Natural killer cell (primary cell): ENCODE measurements at regions not wholly inside any gene's neighbourhood (a gene's known extent, or its start where the extent isn't known, plus 50 kb on each side); places are given as distances from the start of the nearest gene placed in this dataset.
"Not testable (repeated sequence)": the region's sequence is repeated elsewhere in the genome, so short reads cannot be mapped to it uniquely, and the experiment has no call there.

Experiments
- ATAC-seq, 3 donors: fragments of 150-1000 bp in 2 of 3; fragments of 200-7000 bp in 1 of 3; cut with Tn5 transposase; 1 replicate in 1 of 3; 2 replicates in 2 of 3; pipeline ENCODE4 v1.10.0; 2021; ENCODE audit warnings: mild to moderate bottlenecking in 2 of 3, moderate library complexity in 2 of 3
- DNase-seq, 2 donors: peaks; one replicate each; pipeline versions ENCODE4 v3.0.0 to v3.0.0-alpha.2; 2013 to 2021; ENCODE audit warnings: mixed read lengths in 1 of 2
- H3K27ac ChIP-seq: one replicate; pipeline ENCODE4 v1.5.1; 2013; ENCODE audit warnings: mild to moderate bottlenecking, low read length
- H3K27me3 ChIP-seq: one replicate; pipeline ENCODE4 v1.6.1; 2013; ENCODE audit warnings: low read length; ENCODE audit not compliant: control insufficient read depth, insufficient read depth
- H3K36me3 ChIP-seq: one replicate; pipeline ENCODE4 v1.6.1; 2013; ENCODE audit warnings: low read length; ENCODE audit not compliant: control insufficient read depth, insufficient read depth
- H3K4me1 ChIP-seq: one replicate; pipeline ENCODE4 v1.6.1; 2013; ENCODE audit warnings: low read length; ENCODE audit not compliant: control insufficient read depth, insufficient read depth
- H3K4me3 ChIP-seq: one replicate; pipeline ENCODE4 v1.5.1; 2013; ENCODE audit warnings: low read length
- H3K9me3 ChIP-seq: one replicate; pipeline ENCODE4 v1.6.1; 2013; ENCODE audit warnings: low read length; ENCODE audit not compliant: control insufficient read depth, insufficient read depth
- H3K27ac Mint-ChIP-seq, 2 donors: one replicate each; pipeline ENCODE4 v1.8.0; 2022; ENCODE audit warnings: mild to moderate bottlenecking in 2 of 2, mixed read lengths in 2 of 2, moderate library complexity in 1 of 2
- H3K27me3 Mint-ChIP-seq, 2 donors: one replicate each; pipeline ENCODE4 v1.8.0; 2022; ENCODE audit warnings: low read depth in 2 of 2, mixed read lengths in 2 of 2
- H3K36me3 Mint-ChIP-seq: one replicate; pipeline ENCODE4 v1.8.0; 2022; ENCODE audit warnings: mixed read lengths
- H3K4me1 Mint-ChIP-seq, 2 donors: one replicate each; pipeline ENCODE4 v1.8.0; 2022; ENCODE audit warnings: mixed read lengths in 2 of 2
- H3K4me3 Mint-ChIP-seq: one replicate; pipeline ENCODE4 v1.8.0; 2022; ENCODE audit warnings: mild to moderate bottlenecking, moderate library complexity, mixed read lengths
- H3K9me3 Mint-ChIP-seq, 2 donors: one replicate each; pipeline ENCODE4 v1.8.0; 2022; ENCODE audit warnings: mixed read lengths in 2 of 2
- CTCF ChIP-seq: fragments of 200-600 bp; IDR thresholded peaks from one replicate; pipeline ENCODE4 v1.8.0; 2022; ENCODE audit warnings: antibody characterized with exemption
- WGBS: methylation state at CpG from one replicate; pipeline ENCODE4 v1.1.7; 2013; ENCODE audit warnings: missing lambda C conversion rate; ENCODE audit not compliant: insufficient coverage; 5-methylcytosine and 5-hydroxymethylcytosine counted together
- intact Hi-C: fragments of 100-400 bp; cut with micrococcal nuclease; formaldehyde crosslinking; loops from one replicate; pipeline ENCODE4 v1.14.2; 2022

GRCh38 chr1:65640046-65640445, 152.6 kb upstream of the PDE4B start:
- Mint-ChIP-seq H3K4me1 (no peaks in the 10 kb centered on the region), H3K9me3 (peaks cover 2 to 8% of the 10 kb centered on the region in 2 donors), H3K36me3 (no peaks in the 10 kb centered on the region), H3K4me3 (no peak overlapping the region), H3K27ac (no peak overlapping the region), H3K27me3 (peaks cover 0 to 7% of the 10 kb centered on the region in 2 donors)
- Histone ChIP-seq H3K36me3 (no peaks in the 10 kb centered on the region), H3K27ac (no peak overlapping the region), H3K27me3 (no peaks in the 10 kb centered on the region), H3K4me1 (no peaks in the 10 kb centered on the region), H3K4me3 (no peak overlapping the region), H3K9me3 (no peaks in the 10 kb centered on the region)
- no peak for DNase-seq
- TF ChIP-seq CTCF, result no peak
- WGBS, result 100% methylated on average over 1 of the region's 1 CpG
- intact Hi-C loops, result no loop called here
- ATAC-seq, result no peak

- H3K36me3 Mint-ChIP-seq, DNase-seq, intact Hi-C loops, ATAC-seq, H3K36me3 ChIP-seq, H3K4me3 Mint-ChIP-seq, H3K9me3 ChIP-seq, H3K4me1 ChIP-seq, H3K4me3 ChIP-seq, H3K4me1 Mint-ChIP-seq, H3K27ac ChIP-seq, H3K27ac Mint-ChIP-seq, H3K27me3 ChIP-seq, H3K27me3 Mint-ChIP-seq: not testable (repeated sequence)
- peaks cover 2 to 16% of the 10 kb centered on the region in 2 donors for H3K9me3 Mint-ChIP-seq
- WGBS, result no CpG with 5 or more reads among the region's 1 CpG
Measured at GRCh38 chr1:65649185-65649584, 143.5 kb upstream of the PDE4B start.

GRCh38 chr1:65650682-65651081, 142.0 kb upstream of the PDE4B start:
- H3K27me3 Mint-ChIP-seq, result peaks cover 0 to 4% of the 10 kb centered on the region in 2 donors
- no peak overlapping the region for H3K27ac Mint-ChIP-seq
- Histone ChIP-seq H3K4me1 (no peaks in the 10 kb centered on the region), H3K4me3 (no peak overlapping the region), H3K27ac (no peak overlapping the region), H3K27me3 (no peaks in the 10 kb centered on the region), H3K9me3 (peaks cover 6% of the 10 kb centered on the region), H3K36me3 (no peaks in the 10 kb centered on the region)
- H3K9me3 Mint-ChIP-seq, result peaks cover 4 to 12% of the 10 kb centered on the region in 2 donors
- WGBS, result 12% methylated on average over 1 of the region's 1 CpG
- intact Hi-C loops, result no loop called here
- H3K36me3 Mint-ChIP-seq, result no peaks in the 10 kb centered on the region
- no peak for TF ChIP-seq CTCF
- no peak overlapping the region for H3K4me3 Mint-ChIP-seq
- ATAC-seq (no peak), DNase-seq (no peak)
- no peaks in the 10 kb centered on the region for H3K4me1 Mint-ChIP-seq

GRCh38 chr1:65654526-65654925, 138.2 kb upstream of the PDE4B start:
- intact Hi-C loops, H3K4me1 ChIP-seq, H3K9me3 ChIP-seq, H3K36me3 Mint-ChIP-seq, H3K9me3 Mint-ChIP-seq, H3K36me3 ChIP-seq, H3K4me3 ChIP-seq, H3K27ac ChIP-seq, H3K27ac Mint-ChIP-seq, H3K4me1 Mint-ChIP-seq, DNase-seq, H3K4me3 Mint-ChIP-seq, H3K27me3 Mint-ChIP-seq, ATAC-seq, H3K27me3 ChIP-seq: not testable (repeated sequence)
- WGBS, result 90% methylated on average over 2 of the region's 2 CpGs

GRCh38 chr1:65657609-65658008, 135.1 kb upstream of the PDE4B start:
- 93% methylated on average over 2 of the region's 2 CpGs for WGBS
- H3K27ac Mint-ChIP-seq, DNase-seq, H3K4me1 ChIP-seq, H3K4me1 Mint-ChIP-seq, H3K36me3 Mint-ChIP-seq, H3K27ac ChIP-seq, H3K27me3 ChIP-seq, ATAC-seq, H3K9me3 Mint-ChIP-seq, H3K36me3 ChIP-seq, H3K9me3 ChIP-seq, intact Hi-C loops, H3K4me3 Mint-ChIP-seq, H3K4me3 ChIP-seq, H3K27me3 Mint-ChIP-seq: not testable (repeated sequence)
